Gastrocnemius medialis (tissue), 4 donors: ENCODE measurements at regions not wholly inside any gene's neighbourhood (a gene's known extent, or its start where the extent isn't known, plus 50 kb on each side); places are given as distances from the start of the nearest gene placed in this dataset.

Experiments
- POLR2A ChIP-seq, 2 donors: fragments of 450-650 bp; IDR thresholded peaks; one replicate each; pipeline ENCODE4 v1.6.1; 2017; ENCODE audit warnings: antibody characterized with exemption in 2 of 2, mild to moderate bottlenecking in 2 of 2, moderate library complexity in 2 of 2
- TF ChIP-seq, protein P1 (sequence below), 5 experiments: fragments of 450-650 bp in 3 of 5; fragments of 200-600 bp in 2 of 5; sonication (generic) in 2 of 5; IDR thresholded peaks in 4 of 5; conservative IDR thresholded peaks in 1 of 5; 1 replicate in 4 of 5; 2 replicates in 1 of 5; pipeline ENCODE4 v1.5.1; 2016 to 2019; ENCODE audit warnings: antibody characterized with exemption in 5 of 5, mild to moderate bottlenecking in 3 of 5, moderate library complexity in 3 of 5

DNA sequence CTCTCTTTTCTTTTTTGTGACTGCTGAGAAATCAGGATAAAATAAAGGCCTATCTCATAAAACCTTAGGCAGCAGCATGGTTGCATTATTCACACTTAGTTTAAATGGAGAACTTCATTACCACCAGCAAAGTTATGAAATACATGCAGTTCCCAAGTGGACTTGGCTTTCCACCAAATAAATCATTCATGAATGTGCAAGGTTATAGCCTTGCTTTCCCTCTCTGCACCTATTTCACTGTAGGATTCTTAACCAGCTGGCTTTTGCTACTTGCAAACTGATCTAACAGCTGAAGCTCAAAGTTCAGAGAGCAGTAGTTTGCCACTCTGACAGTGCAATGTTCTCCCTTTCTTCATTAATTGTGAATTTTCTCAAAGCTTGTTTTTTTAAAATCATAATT, 140.1 kb upstream of the SMIM31 start:
- TF ChIP-seq, protein P1, sequence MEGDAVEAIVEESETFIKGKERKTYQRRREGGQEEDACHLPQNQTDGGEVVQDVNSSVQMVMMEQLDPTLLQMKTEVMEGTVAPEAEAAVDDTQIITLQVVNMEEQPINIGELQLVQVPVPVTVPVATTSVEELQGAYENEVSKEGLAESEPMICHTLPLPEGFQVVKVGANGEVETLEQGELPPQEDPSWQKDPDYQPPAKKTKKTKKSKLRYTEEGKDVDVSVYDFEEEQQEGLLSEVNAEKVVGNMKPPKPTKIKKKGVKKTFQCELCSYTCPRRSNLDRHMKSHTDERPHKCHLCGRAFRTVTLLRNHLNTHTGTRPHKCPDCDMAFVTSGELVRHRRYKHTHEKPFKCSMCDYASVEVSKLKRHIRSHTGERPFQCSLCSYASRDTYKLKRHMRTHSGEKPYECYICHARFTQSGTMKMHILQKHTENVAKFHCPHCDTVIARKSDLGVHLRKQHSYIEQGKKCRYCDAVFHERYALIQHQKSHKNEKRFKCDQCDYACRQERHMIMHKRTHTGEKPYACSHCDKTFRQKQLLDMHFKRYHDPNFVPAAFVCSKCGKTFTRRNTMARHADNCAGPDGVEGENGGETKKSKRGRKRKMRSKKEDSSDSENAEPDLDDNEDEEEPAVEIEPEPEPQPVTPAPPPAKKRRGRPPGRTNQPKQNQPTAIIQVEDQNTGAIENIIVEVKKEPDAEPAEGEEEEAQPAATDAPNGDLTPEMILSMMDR (IDR thresholded peaks at IDR 0.05 in 4 of 5, conservative IDR thresholded peaks at IDR 0.05 in 1 of 5), result no peak
- no peak for TF ChIP-seq POLR2A (IDR thresholded peaks at IDR 0.05)
